PC-3 (cell line): ENCODE measurements at regions not wholly inside any gene's neighbourhood (a gene's known extent, or its start where the extent isn't known, plus 50 kb on each side); places are given as distances from the start of the nearest gene placed in this dataset.

Experiments
- ATAC-seq: fragments of 200-7000 bp; cut with Tn5 transposase; 2 replicates; pipeline ENCODE4 v1.9.1; 2020; ENCODE audit warnings: mild to moderate bottlenecking, moderate library complexity
- BruUV-seq: library from RNA; stranded (reverse); fragments of 400-500 nt; replicated peaks from 2 replicates; lab custom pipeline; 2021; lab: Mats Ljungman, UMichigan
- CTCF ChIA-PET: fragments of 300-600 bp; sonication (Branson Sonifier 250); formaldehyde crosslinking; loops from one replicate; lab custom pipeline; 2022; ENCODE audit warnings: antibody characterized with exemption; lab: Charles Lee
- POLR2A ChIA-PET: fragments of 300-600 bp; sonication (Branson Sonifier 250); formaldehyde crosslinking; loops from one replicate; lab custom pipeline; 2022; ENCODE audit warnings: antibody characterized with exemption; ENCODE audit not compliant: unreplicated experiment; lab: Charles Lee
- DNase-seq: peaks from one replicate; pipeline ENCODE4 v3.0.0-alpha.2; 2015
- H2AFZ ChIP-seq: fragments of 300-600 bp; sonication (generic); 2 replicates; pipeline ENCODE4 v1.6.0; 2016; ENCODE audit warnings: antibody characterized with exemption, low read length
- H3F3A ChIP-seq: fragments of 300-600 bp; sonication (generic); one replicate; pipeline ENCODE4 v1.6.0; 2017; ENCODE audit warnings: antibody characterized with exemption, low read length, control low read depth, mild to moderate bottlenecking; ENCODE audit not compliant: unreplicated experiment
- H3K27ac ChIP-seq: fragments of 300-600 bp; sonication (generic); 2 replicates; pipeline ENCODE4 v1.5.1; 2016; ENCODE audit warnings: mild to moderate bottlenecking, low read length
- H3K27me3 ChIP-seq: fragments of 300-600 bp; sonication (generic); 2 replicates; pipeline ENCODE4 v1.6.1; 2016; ENCODE audit warnings: low read length, mixed read lengths
- H3K36me3 ChIP-seq: fragments of 300-600 bp; sonication (generic); 2 replicates; pipeline ENCODE4 v1.6.1; 2016; ENCODE audit warnings: low read depth, mixed run types, low read length, mixed read lengths
- H3K4me1 ChIP-seq: fragments of 300-600 bp; sonication (generic); 2 replicates; pipeline ENCODE4 v1.5.1; 2016; ENCODE audit warnings: low read length; ENCODE audit not compliant: insufficient read depth
- H3K4me2 ChIP-seq: fragments of 300-600 bp; sonication (generic); 2 replicates; pipeline ENCODE4 v1.6.0; 2016; ENCODE audit warnings: low read length
- H3K4me3 ChIP-seq: fragments of 300-600 bp; sonication (generic); 2 replicates; pipeline ENCODE4 v1.5.1; 2016; ENCODE audit warnings: mild to moderate bottlenecking, low read length, mixed read lengths
- H3K79me2 ChIP-seq: fragments of 300-600 bp; sonication (generic); 2 replicates; pipeline ENCODE4 v1.6.1; 2017; ENCODE audit warnings: low read length, mixed read lengths
- H3K9ac ChIP-seq: fragments of 300-600 bp; sonication (generic); 2 replicates; pipeline ENCODE4 v1.6.0; 2016; ENCODE audit warnings: mild to moderate bottlenecking, low read length
- H3K9me2 ChIP-seq: fragments of 300-600 bp; sonication (generic); replicated peaks from 2 replicates; pipeline ENCODE4 v1.6.1; 2016; ENCODE audit warnings: mixed run types, low read length, mixed read lengths
- H3K9me3 ChIP-seq: fragments of 300-600 bp; sonication (generic); 2 replicates; pipeline ENCODE4 v1.6.1; 2016; ENCODE audit warnings: low read length, mixed read lengths
- H4K20me1 ChIP-seq: fragments of 300-600 bp; sonication (generic); 2 replicates; pipeline ENCODE4 v1.6.1; 2016; ENCODE audit warnings: low read length, mixed read lengths
- CTCF ChIP-seq: fragments of 300-600 bp; sonication (generic); conservative IDR thresholded peaks from 2 replicates; pipeline ENCODE4 v1.5.1; 2017; ENCODE audit warnings: antibody characterized with exemption, low read depth, mild to moderate bottlenecking, low read length
- EZH2 ChIP-seq: fragments of 300-600 bp; sonication (generic); IDR thresholded peaks from one replicate; pipeline ENCODE4 v1.6.1; 2017; ENCODE audit warnings: antibody characterized with exemption, mild to moderate bottlenecking, low read length; ENCODE audit not compliant: unreplicated experiment
- EZH2phosphoT487 ChIP-seq: fragments of 300-600 bp; sonication (generic); IDR thresholded peaks from 2 replicates; pipeline ENCODE4 v1.6.1; 2018; ENCODE audit warnings: mild to moderate bottlenecking, antibody characterized with exemption, low read length, borderline replicate concordance
- intact Hi-C: fragments of 100-400 bp; cut with micrococcal nuclease; formaldehyde crosslinking; loops from 2 replicates; pipeline ENCODE4 v1.9.0; 2023

GRCh38 chr7:17103170-17103569, 195.3 kb upstream of the AHR start:
- no peak overlapping the region for H3K4me3 ChIP-seq
- peaks cover 19% of the 10 kb centered on the region for H3K4me1 ChIP-seq
- no peak overlapping the region for H3K9ac ChIP-seq
- H3F3A ChIP-seq, result no peaks in the 10 kb centered on the region
- CTCF ChIA-PET, result no interaction called here
- DNase-seq (no peak), ATAC-seq (no peak)
- H3K27ac ChIP-seq, result no peak overlapping the region
- H3K27me3 ChIP-seq, result no peaks in the 10 kb centered on the region
- no peak overlapping the region for H3K4me2 ChIP-seq
- no peaks in the 10 kb centered on the region for H4K20me1 ChIP-seq
- POLR2A ChIA-PET, result no interaction called here
- BruUV-seq, result no TSS peak
- TF ChIP-seq CTCF (no peak), EZH2 (no peak), EZH2phosphoT487 (no peak)
- H3K36me3 ChIP-seq, result no peaks in the 10 kb centered on the region; the same call in 1 of the 2 replicates
- no peaks in the 10 kb centered on the region for H3K79me2 ChIP-seq
- no peak overlapping the region for H2AFZ ChIP-seq
- H3K9me3 ChIP-seq, result no peaks in the 10 kb centered on the region
- intact Hi-C loops, result no loop called here
- no peaks in the 10 kb centered on the region for H3K9me2 ChIP-seq

- BruUV-seq, result no TSS peak
- Histone ChIP-seq H3K4me3 (no peak overlapping the region), H3K27ac (no peak overlapping the region), H3K36me3 (no peaks in the 10 kb centered on the region; the same call in 1 of the 2 replicates), H3F3A (no peaks in the 10 kb centered on the region), H2AFZ (no peak overlapping the region), H3K4me1 (peaks cover 14% of the 10 kb centered on the region), H4K20me1 (no peaks in the 10 kb centered on the region), H3K9ac (no peak overlapping the region), H3K79me2 (no peaks in the 10 kb centered on the region), H3K27me3 (no peaks in the 10 kb centered on the region), H3K4me2 (no peak overlapping the region), H3K9me3 (no peaks in the 10 kb centered on the region), H3K9me2 (no peaks in the 10 kb centered on the region)
- POLR2A ChIA-PET, result no interaction called here
- CTCF ChIA-PET, result no interaction called here
- ATAC-seq (no peak), DNase-seq (no peak)
- TF ChIP-seq EZH2phosphoT487 (no peak), EZH2 (no peak), CTCF (no peak)
- intact Hi-C loops, result no loop called here
These were observed 194.5 kb upstream of the AHR start for GRCh38 chr7:17103984-17104383.

GRCh38 chr7:17104419-17104818, 194.0 kb upstream of the AHR start:
- no peak for DNase-seq
- Histone ChIP-seq H3K9me2 (no peaks in the 10 kb centered on the region), H3F3A (no peaks in the 10 kb centered on the region), H3K4me1 (peaks cover 14% of the 10 kb centered on the region), H2AFZ (no peak overlapping the region), H3K9ac (no peak overlapping the region), H3K27me3 (no peaks in the 10 kb centered on the region), H3K27ac (no peak overlapping the region), H3K36me3 (no peaks in the 10 kb centered on the region; the same call in 1 of the 2 replicates), H3K4me3 (no peak overlapping the region), H3K79me2 (no peaks in the 10 kb centered on the region), H3K4me2 (no peak overlapping the region), H4K20me1 (no peaks in the 10 kb centered on the region), H3K9me3 (no peaks in the 10 kb centered on the region)
- ChIA-PET POLR2A (no interaction called here), CTCF (no interaction called here)
- no peak for TF ChIP-seq CTCF
- TF ChIP-seq EZH2, result no peak
- TF ChIP-seq EZH2phosphoT487, result no peak
- intact Hi-C loops, result no loop called here
- no peak for ATAC-seq
- BruUV-seq, result no TSS peak
